NCI-H446 treated with DMSO at 0.1 percent for 48 hours (cell line): ENCODE measurements at regions not wholly inside any gene's neighbourhood (a gene's known extent, or its start where the extent isn't known, plus 50 kb on each side); places are given as distances from the start of the nearest gene placed in this dataset.

Experiments
- DNase-seq: peaks from one replicate; lab custom pipeline; 2025; lab: John Stamatoyannopoulos, UW

DNA sequence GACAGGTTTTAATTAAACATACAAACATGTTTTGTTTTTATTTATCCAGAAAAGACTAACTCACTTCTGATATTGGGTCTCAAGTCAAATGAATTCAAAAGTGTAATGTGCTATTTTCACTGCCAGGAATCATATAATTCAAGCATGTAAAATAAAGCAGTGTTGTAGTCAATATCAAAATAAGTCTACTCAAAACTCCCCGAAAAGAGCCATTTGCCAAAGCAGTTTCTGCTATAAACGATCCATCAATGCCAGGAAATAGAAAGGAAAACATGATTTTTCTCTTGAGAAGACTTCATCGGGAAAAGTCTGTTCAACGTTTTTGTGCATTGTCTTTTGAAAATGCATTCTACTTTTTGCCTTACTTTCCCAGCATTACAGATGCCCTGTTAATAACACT, 633.3 kb downstream of the FAT4 start:
- peak; percentile 21 for DNase-seq

DNA sequence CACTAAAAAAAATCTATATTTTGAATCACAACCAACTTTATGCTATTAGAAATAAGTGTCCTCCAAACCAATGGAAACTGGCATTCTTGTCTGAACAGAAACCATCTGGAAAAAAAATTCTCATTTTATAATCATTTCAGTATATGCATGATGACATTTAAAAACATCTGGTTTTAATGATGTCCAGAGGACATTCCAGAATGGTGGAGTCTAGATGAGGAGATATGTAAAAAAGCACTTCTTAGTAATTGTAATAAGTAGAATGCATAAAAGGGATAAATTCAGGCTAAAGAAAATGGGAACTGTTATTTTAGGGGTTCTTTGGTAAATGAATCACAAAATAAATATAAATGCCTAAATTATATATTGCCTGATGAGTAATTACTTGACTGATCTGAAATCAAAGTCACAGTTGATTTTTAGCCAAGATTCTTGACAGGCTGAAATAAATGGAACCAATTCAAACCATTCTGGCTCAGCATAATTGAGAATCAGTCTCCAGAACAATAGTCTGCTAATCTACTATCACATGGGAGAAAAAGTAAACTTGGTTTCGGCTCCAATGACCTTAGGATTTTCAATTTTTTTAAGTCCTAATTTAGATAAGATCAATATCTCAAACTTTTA, 636.6 kb downstream of the FAT4 start:
- DNase-seq: peak; percentile 20

DNA sequence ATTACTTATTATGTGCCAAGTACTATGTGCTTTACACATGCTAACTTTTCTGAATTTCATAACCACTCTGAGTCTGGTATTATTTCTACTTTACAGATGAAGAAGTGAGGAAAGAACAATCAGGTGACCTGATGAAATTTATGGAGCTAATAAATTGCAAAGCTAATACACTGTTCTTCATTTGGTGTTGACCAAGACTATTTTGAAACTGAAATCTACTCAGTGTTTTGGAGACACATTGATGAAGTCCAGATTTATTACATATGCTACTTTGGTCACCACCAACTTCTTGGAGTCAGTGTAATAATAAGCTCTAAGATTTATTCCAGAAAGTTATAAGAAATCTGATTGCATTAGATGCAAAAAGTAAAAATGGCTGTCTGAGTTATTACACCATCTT, 637.9 kb downstream of the FAT4 start:
- DNase-seq: no peak

DNA sequence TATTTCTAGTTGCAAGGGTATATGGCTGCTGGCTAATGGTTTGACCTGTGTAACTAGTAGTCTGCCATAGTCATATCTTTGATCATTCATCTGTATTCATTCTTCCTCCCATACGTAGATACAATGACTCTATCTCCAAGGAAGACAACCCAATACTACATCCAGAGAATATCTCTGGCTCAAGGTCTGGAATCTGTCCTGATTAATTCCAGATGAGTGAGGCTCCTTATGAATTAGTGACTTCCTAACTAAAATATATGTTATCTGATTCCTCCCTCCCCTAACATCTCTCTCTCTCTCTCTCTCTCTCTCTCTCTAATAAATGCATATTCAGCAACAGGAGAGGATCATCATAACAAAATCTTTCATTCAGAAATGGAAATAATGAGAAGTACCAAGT, 641.5 kb downstream of the FAT4 start:
- no peak for DNase-seq

DNA sequence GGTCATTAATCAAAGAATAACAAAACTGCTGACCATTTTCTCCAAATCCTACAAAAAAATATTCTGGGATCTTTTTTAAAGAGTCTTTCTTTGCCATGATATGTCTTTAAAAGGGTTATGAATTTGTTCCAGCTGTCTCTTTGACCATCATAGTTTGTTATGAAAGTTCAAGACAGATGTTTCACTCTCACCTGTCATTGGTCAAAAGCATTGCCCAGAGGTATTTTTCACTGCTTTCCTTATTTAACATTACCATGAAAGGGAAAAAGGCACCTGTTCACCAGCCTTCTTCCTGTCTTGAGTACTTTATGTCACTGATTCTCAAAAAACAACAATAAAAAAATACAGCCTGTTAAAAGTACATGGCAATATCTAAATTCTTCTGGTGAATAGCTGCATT, 643.8 kb downstream of the FAT4 start:
- DNase-seq: no peak

DNA sequence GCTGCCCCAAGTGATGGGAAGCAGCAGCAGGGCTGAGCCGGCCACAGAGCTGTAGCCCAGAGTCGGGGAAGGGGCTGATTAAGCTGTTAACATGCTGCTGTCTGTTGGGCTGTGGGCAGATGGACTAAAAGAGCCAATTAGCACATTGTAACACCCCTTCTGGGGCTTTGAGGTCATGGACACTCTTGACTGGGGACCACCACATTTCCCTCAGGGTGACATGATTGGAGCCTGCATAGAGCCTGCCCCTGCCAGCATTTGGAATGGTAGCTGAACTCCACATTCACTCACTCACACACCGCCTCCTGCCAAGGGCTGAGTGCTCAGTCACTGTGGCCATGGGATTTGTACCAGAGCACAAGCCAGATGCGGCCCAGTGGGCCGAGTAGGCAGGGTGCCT, 646.9 kb downstream of the FAT4 start:
- DNase-seq: no peak

DNA sequence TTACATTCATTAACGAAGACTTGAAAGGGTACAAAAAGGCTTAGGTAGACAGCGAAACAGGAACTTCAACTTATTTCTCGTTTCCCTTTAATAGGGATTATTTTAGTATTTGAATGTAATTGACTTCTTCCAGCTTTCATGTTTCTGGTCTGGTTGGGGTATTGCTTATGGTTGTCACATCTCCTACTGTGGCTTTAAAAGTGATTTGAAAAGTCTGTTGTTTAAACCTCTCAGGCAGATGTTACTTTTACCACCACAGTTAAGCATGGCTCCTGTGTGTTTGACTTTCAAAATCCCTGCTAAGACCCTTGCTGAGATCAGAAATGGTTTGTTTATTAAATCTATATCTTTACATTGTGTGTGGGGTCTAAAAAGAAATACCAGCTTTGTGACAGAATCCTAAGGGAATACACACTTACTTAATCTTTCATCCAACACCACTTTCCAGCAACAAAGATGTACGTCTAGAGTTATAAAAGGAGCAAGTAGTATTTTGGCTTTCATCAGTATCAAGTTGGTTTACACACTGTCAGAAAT, 661.2 kb downstream of the FAT4 start:
- no peak for DNase-seq

DNA sequence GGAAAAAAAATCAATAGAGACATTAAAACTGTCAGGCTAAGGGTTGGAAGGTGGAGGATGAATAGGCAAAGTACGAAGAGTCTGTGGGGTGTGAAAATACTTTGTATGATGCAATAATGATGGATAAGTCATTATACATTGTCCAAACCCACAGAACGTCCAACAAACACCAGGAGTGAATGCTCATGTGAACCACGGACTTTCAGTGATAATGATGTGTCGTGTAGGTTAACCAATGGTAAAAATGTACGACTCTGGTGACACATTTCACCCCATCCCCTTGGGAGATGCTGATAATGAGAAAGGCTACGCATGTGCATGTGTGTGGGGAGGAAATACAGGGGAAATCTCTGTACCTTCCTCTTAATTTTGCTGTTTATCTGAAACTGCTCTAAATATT, 665.2 kb downstream of the FAT4 start:
- no peak for DNase-seq

DNA sequence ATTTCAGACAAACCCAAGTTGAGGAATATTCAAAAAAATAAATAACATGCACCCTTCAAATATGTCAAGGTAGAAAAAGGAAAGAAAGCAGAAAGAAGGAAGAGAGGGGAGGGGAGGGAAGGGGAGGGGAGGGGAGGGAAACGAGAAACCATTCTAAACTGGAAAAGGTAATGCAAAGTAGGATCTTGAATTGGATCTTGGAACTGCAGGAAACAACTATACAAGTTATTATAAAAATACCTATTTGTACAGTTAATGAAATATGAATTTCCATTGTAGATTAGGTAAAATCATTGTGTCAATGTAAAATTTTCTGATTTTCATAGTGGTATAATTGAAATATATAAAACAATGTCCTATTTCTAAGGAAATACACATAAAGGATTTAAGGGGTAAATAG, 668.4 kb downstream of the FAT4 start:
- no peak for DNase-seq

DNA sequence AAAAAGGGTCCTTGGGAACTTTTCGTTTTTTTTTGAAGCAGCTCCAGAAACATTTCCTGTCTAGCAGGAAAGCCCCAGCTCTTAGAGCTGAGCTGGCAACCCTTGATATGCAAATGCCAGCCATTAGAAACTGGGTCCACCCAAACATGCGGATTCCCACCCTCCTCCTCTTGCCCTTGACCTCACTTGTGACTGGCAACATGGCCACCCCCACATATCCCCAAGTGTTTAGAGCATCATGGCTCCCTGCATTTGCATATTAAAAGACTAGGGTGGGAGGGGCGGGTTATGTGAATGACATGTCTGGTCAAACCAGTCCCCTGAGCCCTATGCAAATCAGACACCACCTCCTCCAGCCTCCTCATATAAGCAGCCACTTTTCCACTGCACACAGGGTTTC, 671.1 kb downstream of the FAT4 start:
- DNase-seq: no peak

DNA sequence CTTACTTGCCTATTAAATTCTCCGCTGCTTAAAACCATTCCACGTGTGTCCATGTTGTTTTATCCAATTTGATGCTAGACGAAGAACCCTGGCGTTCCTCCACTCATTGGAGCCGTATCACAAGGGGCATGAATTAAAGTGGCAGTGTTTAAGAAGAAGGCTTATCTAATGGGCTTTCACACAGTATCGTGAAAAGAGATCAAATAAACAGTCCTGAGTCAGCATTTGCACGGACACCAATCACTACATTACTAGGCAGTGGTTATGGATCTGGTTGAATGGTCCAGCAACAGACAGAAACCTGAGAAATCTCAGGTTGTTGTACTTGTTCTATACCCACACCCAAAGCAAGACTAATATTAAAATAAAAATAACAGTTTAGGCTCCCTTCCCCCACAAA, 671.6 kb downstream of the FAT4 start:
- DNase-seq: no peak

DNA sequence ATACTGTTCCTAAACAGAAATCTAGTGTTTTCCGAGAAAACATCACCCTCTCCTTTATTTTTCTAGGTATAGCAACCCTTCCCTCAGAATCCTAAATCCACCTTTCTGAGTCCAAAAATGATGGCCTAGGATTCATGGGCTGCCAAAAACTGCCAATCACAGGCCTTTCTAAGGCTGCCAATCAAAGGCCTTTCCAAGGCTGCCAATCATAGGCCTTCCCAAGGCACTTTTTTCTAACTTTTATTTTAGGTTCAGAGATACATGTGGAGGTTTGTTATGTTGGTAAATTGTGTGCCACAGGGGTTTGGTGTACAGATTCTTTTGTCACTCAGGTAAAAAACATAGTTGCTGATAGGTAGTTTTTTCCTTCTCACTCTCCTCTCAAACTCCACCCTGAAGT, 673.7 kb downstream of the FAT4 start:
- DNase-seq: no peak

DNA sequence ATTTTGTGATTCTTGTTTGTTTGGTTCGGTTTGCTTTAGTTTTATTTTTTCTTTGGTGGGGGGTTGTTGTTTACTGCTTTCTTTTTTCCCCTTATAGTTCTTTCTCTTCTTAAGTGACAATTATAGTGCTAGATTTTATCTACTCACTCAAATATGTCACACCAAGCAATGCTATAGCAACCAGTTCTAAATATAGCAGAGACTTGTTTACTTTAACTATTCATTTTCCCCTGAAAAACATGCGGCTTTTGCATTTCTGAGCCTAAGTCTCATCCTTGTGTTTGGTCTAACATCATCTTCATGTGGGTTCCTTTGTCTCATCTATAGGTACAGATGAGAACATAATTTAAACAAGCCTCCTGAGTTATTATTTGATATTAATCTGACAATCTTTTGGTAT, 676.6 kb downstream of the FAT4 start:
- DNase-seq: no peak

DNA sequence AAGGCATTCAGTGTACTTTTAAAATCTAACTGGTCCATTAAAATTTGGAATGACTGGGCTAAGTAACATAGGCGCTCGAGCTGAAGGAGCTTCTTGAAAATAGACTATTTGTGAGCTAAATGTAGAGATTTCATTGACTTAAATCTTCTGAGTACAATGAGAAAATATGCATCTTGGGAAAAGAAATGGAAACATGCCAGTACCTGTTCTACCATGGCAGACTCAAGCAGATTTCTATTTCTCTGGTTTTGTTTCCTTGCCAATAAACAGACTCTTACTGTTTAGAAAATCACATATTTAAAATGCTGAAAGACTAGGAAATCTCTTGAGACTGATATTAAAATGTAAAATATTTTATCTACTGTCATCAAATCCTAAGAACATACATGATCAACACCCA, 678.1 kb downstream of the FAT4 start:
- DNase-seq: no peak

DNA sequence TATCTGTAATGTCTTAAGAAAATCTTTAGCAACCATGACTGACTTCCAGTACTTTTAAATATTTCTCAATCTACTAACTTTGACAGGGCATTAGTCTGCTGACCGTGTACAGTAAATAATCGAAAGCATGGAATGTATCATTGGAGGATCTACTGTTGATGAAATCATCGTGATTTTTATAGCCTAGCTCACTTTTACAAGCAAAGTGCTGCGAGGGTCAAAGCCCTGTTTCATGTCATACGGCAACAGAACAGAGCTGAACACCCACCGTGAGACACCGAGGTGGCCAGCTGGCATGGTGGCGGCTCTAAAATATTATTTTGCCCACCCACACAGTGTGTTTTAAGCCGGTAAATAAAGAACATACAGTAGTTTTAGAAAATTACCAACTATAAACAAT, 679.3 kb downstream of the FAT4 start:
- no peak for DNase-seq

DNA sequence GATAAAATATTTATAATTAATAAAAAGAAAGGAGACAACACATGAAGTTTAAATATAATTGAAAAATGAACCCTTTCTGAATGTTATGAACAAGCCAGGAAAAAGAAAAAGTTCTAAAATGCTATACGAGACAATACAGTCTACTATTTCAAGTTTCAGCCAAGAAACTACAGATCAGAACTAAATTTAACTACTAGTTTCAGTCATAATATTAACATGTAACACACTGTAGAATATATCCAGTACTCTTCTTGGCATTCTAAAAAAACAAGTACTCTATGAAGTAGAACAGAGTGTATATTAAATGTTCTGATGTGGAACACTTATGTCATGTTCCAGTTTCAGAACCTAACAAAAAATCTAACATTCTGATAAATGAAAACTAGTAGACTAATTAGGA, 679.7 kb downstream of the FAT4 start:
- DNase-seq: no peak

DNA sequence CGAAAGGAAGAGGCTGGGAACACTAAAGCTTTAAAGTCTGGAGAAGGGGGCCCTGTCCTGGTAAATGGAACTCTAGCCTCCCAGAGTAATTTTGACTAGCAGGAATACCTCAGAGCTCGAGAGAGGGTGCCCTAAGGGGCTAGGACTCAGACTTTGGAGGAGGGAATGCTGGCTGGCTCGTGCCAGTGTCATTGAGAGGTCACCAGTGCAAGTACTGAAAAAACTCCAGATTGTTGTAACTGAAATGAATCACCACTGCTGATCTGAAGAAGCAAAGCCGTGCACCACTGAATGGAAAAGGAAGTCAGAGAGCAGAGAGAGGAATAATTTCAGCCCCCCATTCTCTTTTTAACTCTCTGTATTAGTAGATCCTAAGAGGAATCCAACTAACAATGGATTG, 690.2 kb downstream of the FAT4 start:
- no peak for DNase-seq

DNA sequence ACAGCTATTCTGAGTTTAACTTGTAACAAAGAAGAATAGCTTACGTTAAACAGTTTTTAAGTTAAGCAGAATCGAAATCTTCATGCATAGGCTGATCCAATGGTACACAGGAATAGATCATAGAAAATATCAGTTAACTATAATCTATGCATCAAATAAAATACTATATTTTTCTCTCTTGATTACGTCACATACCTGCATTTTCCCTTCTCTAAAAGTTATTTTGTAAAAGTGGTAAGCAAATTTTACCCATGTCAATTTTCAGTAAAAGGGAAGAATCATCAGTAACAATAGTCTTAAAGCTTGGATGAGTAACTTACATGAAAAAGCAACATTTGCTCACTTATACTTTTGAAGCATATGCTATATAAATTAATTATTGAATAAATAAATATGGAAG, 692.4 kb downstream of the FAT4 start:
- DNase-seq: no peak

DNA sequence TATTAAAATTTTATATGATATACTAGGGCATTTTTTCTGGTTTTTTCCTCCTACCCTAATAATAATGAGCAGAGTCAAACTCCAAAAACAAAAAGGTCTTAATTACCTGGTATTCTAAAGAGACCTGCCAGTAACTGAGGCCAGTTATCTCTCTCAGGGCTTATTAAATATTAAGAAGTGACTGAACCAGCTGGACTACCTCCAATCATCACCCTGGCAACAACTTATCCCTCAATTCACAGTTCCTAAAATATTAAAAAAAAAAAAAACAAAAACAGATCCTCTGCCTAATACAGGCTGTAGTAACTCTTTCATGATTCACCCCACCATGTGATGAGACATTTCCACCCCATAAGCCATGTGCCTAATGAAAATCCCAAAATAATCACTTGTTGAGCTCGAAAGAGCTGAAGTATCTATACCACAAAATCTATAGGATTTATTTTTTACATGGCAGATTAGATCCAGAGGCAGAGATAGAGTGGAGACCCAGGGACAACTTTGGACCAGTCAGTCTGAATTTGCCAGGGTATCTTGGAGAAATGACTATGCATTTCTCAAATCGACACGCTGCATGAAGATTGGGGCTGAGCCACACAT, 698.0 kb downstream of the FAT4 start:
- DNase-seq: no peak

DNA sequence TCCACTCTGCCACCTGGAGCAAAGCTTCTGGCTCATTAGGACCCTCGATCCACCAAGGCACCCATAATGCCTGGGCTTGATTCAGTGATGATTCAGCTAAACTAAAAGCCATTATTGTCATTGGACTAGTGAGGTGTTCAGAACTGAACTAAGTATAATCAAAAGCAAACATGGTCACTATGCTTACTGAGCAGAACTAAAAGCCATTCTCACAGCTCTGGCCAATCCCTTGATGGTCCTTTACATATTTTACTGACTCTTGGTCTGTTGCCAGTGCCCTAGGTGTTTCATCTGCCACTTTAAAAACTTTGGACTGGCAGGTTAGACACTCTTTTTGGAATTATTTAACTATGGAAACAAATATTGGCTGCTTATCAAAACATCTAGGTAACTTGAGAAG, 703.5 kb downstream of the FAT4 start:
- DNase-seq: no peak

DNA sequence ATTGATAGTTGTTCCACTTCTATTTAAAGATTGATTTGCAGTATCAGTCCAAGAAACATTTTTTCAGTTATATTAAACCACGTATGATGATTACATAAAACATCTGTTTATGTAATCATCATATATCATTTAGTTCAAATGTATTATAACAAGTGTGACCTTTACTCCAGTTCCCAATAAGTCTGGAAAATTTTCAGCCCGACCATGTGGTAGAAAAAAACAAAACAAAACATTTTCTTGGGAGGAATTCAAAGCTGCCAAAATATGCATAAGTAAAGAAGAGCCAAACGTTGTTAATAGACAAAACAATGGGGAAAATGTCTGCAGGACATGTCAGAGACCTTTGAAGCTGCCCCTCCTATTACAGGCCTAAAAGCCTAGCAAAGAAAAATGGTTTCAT, 709.1 kb downstream of the FAT4 start:
- no peak for DNase-seq

DNA sequence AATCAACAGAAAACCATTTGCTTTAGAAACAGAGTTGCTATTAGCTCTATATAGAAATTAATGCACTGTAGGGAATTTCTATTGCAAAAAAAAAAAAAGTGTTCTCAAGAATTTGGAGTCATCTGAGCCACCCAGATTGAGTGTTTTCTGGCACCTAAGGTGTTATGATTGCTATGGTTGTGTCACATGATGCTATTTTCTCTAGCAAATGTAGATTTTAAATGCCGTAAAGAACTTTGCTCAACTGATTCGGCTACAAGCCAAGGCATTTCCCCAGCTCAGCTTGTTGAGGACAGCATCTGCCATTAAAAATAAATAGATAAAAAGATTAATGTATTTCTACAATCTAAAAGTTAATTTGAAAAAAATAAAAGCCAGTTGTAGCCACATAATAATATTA, 712.8 kb downstream of the FAT4 start:
- DNase-seq: no peak

DNA sequence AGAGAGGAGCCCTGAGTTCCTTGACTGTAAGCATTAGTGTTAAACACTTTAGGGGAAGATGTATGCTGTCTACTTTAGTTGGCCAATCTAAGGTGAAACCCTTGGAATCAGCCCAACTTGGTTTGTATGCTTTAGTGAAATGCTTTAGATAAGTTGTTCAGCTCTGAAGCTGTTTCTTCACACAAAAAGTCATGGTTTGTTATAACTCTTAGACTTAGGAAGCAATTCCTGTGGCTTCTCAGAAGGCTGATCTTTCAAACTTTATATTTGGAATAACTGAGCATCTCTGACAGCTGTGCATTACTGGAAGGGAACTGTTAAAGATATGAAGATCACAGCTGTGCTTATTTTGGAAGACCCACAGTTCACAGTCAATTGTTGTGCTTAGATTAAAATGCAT, 714.1 kb downstream of the FAT4 start:
- DNase-seq: no peak

DNA sequence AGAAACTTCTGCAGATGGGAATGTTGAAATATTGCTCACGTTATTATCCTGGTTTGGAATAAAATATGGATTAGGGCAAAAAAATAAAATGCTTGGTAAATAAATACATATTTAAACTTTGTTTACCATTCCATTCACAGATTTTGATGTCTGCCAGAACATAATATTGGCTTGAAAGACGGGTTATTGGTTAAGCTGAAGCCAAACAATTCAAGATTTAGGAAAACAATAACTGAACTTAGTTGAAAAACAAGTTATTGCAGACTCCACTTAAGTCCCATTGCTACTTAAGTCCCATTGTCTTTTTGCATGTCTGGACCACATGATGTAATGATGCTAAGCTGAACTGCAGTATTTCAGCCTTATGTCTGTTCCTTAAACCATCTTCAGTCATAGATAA, 722.5 kb downstream of the FAT4 start:
- no peak for DNase-seq
